ENCODE measurements at regions not wholly inside any gene's neighbourhood (a gene's known extent, or its start where the extent isn't known, plus 50 kb on each side); places are given as distances from the start of the nearest gene placed in this dataset.

DNA sequence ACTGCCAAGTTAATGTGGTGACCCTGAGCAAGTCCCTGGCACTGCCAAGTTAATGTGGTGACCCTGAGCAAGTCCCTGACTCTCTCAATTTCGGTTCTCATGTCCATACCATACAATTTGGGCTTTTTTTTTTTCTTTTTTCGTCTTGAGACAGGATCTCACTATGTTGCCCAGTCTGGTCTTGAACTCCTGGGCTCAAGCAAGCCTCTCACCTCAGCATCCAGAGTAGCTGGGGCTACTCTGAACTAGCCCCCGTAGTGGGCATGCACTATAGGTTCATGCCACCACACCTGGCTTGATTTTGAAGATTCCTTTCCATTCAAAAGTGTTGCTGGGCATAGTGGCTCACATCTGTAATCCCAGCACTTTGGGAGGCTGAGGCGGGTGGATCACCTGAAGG lies 100.0 kb upstream of the FOXP4 start:
- peaks cover 4 to 22% of the 10 kb centered on the region in 2 donors for H3K27me3 Mint-ChIP-seq
- H3K9me3 Mint-ChIP-seq = no peaks in the 10 kb centered on the region
- Histone ChIP-seq H3K9me3 (no peaks in the 10 kb centered on the region), H3K36me3 (ENCODE audit: control insufficient read depth in 2 of 2, extremely low read depth in 1 of 2, insufficient read depth in 1 of 2, low read length in 1 of 2) (no peaks in the 10 kb centered on the region), H3K4me1 (ENCODE audit: control insufficient read depth in 1 of 2, extremely low read depth in 1 of 2, insufficient read depth in 2 of 2, low read length in 2 of 2) (peaks cover 14 to 32% of the 10 kb centered on the region in 2 experiments), H3K27me3 (replicated peaks in 1 of 2; ENCODE audit: control insufficient read depth in 2 of 2, extremely low read depth in 1 of 2, insufficient read depth in 2 of 2, low read length in 1 of 2) (peaks cover 0 to 44% of the 10 kb centered on the region in 2 experiments), H3K27ac (ENCODE audit: low read length) (no peak overlapping the region), H3K4me3 (ENCODE audit: control insufficient read depth in 1 of 2, extremely low read depth in 1 of 2, low read length in 1 of 2) (no peak overlapping the region)
- WGBS (ENCODE audit: insufficient coverage) = 54% methylated on average over 2 of the region's 4 CpGs
- H3K36me3 Mint-ChIP-seq = no peaks in the 10 kb centered on the region
- no peak for ATAC-seq (replicated peaks in 1 of 4)
- DNase-seq = no peak
- no peak overlapping the region for H3K27ac Mint-ChIP-seq
- peaks cover 20 to 27% (median 25%) of the 10 kb centered on the region in 3 donors for H3K4me1 Mint-ChIP-seq
- POLR2A ChIA-PET = no interaction called here
- CTCF ChIA-PET = no interaction called here
- no peak overlapping the region for H3K4me3 Mint-ChIP-seq

DNA sequence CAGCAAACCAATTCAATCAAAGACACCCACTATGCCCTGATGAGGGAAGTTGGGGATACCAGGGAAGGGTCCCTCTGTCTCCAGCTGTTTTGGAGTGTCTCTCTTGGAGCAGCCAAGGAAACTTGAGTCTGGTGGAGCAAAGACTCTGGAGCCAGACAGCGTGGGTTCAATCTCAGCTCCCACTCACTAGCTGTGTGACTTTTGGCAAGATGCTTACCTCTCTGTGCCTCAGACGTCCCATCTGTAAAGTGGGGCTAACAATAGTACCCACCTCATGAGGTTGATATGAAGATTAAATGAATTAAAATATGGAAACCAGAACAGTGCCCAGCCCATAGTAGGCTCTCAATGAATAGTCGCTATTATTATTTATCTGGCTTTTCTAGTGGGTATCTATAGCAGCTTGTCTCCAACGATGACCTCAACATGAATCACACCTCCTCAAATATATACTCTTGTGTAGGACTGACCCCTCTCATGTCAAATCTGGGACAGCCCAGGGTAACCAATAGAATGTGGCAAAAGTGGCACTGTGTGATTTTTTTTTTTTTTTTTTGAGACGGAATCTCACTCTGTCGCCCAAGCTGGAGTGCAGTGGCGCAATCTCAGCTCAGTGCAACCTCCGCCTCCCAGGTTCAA lies 99.2 kb upstream of the FOXP4 start:
- WGBS (ENCODE audit: insufficient coverage) = 100% methylated on average over 1 of the region's 8 CpGs
- Mint-ChIP-seq H3K27ac (no peak overlapping the region), H3K4me3 (no peak overlapping the region), H3K4me1 (peaks cover 11 to 18% (median 16%) of the 10 kb centered on the region in 3 donors), H3K27me3 (peaks cover 4 to 23% of the 10 kb centered on the region in 2 donors), H3K36me3 (no peaks in the 10 kb centered on the region), H3K9me3 (no peaks in the 10 kb centered on the region)
- no peak for ATAC-seq (replicated peaks in 1 of 4)
- CTCF ChIA-PET = no interaction called here
- Histone ChIP-seq H3K4me1 (ENCODE audit: control insufficient read depth in 1 of 2, extremely low read depth in 1 of 2, insufficient read depth in 2 of 2, low read length in 2 of 2) (peaks cover 6 to 23% of the 10 kb centered on the region in 2 experiments), H3K4me3 (ENCODE audit: control insufficient read depth in 1 of 2, extremely low read depth in 1 of 2, low read length in 1 of 2) (no peak overlapping the region), H3K9me3 (no peaks in the 10 kb centered on the region), H3K36me3 (ENCODE audit: control insufficient read depth in 2 of 2, extremely low read depth in 1 of 2, insufficient read depth in 1 of 2, low read length in 1 of 2) (no peaks in the 10 kb centered on the region), H3K27me3 (replicated peaks in 1 of 2; ENCODE audit: control insufficient read depth in 2 of 2, extremely low read depth in 1 of 2, insufficient read depth in 2 of 2, low read length in 1 of 2) (peaks cover 0 to 39% of the 10 kb centered on the region in 2 experiments), H3K27ac (ENCODE audit: low read length) (no peak overlapping the region)
- POLR2A ChIA-PET = no interaction called here
- DNase-seq = no peak

DNA sequence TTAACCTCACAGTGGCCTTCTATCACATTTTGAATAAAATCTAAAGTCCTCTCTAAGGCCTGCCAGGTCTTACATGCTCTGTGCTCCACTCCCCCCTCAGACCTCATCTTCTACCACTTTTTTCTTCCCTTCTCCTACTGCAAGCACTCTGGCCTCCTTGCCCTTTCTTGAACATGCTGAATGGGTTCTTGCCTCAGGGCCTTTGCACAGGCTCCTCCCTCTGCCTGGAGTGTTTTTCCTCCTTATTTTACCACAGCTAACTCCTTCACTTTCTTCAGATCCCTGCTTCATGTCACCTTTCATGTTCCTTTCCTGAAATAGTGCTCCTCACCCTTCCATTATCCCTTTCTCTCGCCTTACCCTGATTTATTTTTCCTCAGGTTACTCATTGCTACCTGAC lies 97.9 kb upstream of the FOXP4 start:
- no peak overlapping the region for H3K27ac ChIP-seq (ENCODE audit: low read length)
- H3K4me1 ChIP-seq (ENCODE audit: control insufficient read depth in 1 of 2, extremely low read depth in 1 of 2, insufficient read depth in 2 of 2, low read length in 2 of 2) = peaks cover 0 to 11% of the 10 kb centered on the region in 2 experiments
- H3K9me3 Mint-ChIP-seq = no peaks in the 10 kb centered on the region
- no peak overlapping the region for H3K27ac Mint-ChIP-seq
- H3K4me3 Mint-ChIP-seq = no peak overlapping the region
- H3K4me3 ChIP-seq (ENCODE audit: control insufficient read depth in 1 of 2, extremely low read depth in 1 of 2, low read length in 1 of 2) = no peak overlapping the region
- peaks cover 6 to 12% (median 9%) of the 10 kb centered on the region in 3 donors for H3K4me1 Mint-ChIP-seq
- no CpG with 5 or more reads among the region's 1 CpG for whole genome bisulfite sequencing (ENCODE audit: insufficient coverage)
- no peaks in the 10 kb centered on the region for H3K36me3 Mint-ChIP-seq
- ChIA-PET POLR2A (interaction anchor here in 1 of 2 donors (0.6 kb wide), 1 partner anchor 234 kb away, joined by 4 read pairs; no protein-coding TSS in a partner anchor), CTCF (interaction anchor here in 1 of 2 donors (0.7 kb wide), 1 partner anchor 155 kb away, joined by 3 read pairs; no protein-coding TSS in a partner anchor)
- peaks cover 0 to 32% of the 10 kb centered on the region in 2 experiments for H3K27me3 ChIP-seq (replicated peaks in 1 of 2; ENCODE audit: control insufficient read depth in 2 of 2, extremely low read depth in 1 of 2, insufficient read depth in 2 of 2, low read length in 1 of 2)
- DNase-seq (no peak), ATAC-seq (replicated peaks in 1 of 4) (no peak)
- H3K9me3 ChIP-seq = no peaks in the 10 kb centered on the region
- H3K27me3 Mint-ChIP-seq = peaks cover 4 to 21% of the 10 kb centered on the region in 2 donors
- H3K36me3 ChIP-seq (ENCODE audit: control insufficient read depth in 2 of 2, extremely low read depth in 1 of 2, insufficient read depth in 1 of 2, low read length in 1 of 2) = no peaks in the 10 kb centered on the region

DNA sequence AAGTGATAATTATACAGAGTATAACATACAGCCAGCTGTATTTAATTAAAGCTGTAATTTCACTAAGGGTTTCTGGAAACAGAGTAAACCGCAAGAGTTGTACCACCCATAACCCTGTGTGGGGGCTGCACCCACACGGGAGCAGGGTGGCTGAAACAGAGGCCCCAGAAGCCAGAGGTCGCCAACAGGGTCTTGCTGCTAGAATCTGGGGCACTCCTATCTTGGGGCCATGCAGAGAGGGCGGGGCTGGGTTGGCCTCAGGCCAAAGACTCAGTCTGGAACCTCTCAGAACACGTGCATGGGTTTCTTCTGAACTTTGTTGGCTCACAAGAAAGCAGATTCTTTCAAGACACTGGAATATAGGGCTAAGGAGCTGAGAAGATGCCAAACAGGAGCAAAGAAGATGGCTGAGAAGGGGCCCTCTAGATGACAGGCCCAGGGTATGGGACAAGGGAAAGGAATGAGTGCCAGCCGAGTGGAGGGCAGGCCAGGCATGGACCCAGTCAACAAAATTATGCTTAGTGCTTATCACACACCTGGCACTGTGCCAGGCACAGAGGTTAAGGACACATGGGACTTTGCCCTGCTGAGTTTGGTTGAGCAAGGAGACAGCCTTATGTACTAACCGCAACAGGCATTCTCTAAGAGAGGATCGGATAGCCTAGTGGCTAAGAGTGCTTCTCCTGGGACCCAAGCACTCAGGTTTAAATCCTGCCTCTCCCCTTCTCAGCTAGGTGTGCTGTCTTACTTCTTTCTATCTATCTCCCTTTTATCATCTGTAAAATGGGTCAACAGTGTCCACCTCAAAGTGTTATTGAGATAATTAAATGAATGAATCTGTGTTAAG lies 96.6 kb upstream of the FOXP4 start:
- ATAC-seq (replicated peaks in 1 of 4) = no peak
- Mint-ChIP-seq H3K27ac (no peak overlapping the region), H3K4me3 (no peak overlapping the region), H3K36me3 (no peaks in the 10 kb centered on the region), H3K27me3 (peaks cover 0 to 11% of the 10 kb centered on the region in 2 donors), H3K4me1 (peaks cover 0 to 7% (median 2%) of the 10 kb centered on the region in 3 donors), H3K9me3 (no peaks in the 10 kb centered on the region)
- Histone ChIP-seq H3K27ac (ENCODE audit: low read length) (no peak overlapping the region), H3K36me3 (ENCODE audit: control insufficient read depth in 2 of 2, extremely low read depth in 1 of 2, insufficient read depth in 1 of 2, low read length in 1 of 2) (no peaks in the 10 kb centered on the region), H3K4me3 (ENCODE audit: control insufficient read depth in 1 of 2, extremely low read depth in 1 of 2, low read length in 1 of 2) (no peak overlapping the region), H3K4me1 (ENCODE audit: control insufficient read depth in 1 of 2, extremely low read depth in 1 of 2, insufficient read depth in 2 of 2, low read length in 2 of 2) (peaks cover 0 to 4% of the 10 kb centered on the region in 2 experiments), H3K27me3 (replicated peaks in 1 of 2; ENCODE audit: control insufficient read depth in 2 of 2, extremely low read depth in 1 of 2, insufficient read depth in 2 of 2, low read length in 1 of 2) (peaks cover 0 to 38% of the 10 kb centered on the region in 2 experiments), H3K9me3 (no peaks in the 10 kb centered on the region)
- ChIA-PET POLR2A (interaction anchor here in 1 of 2 donors (0.6 kb wide), 1 partner anchor 133 kb away, joined by 3 read pairs; no protein-coding TSS in a partner anchor), CTCF (no interaction called here)
- 69% methylated on average over 8 of the region's 8 CpGs for WGBS (ENCODE audit: insufficient coverage)
- DNase-seq = no peak

DNA sequence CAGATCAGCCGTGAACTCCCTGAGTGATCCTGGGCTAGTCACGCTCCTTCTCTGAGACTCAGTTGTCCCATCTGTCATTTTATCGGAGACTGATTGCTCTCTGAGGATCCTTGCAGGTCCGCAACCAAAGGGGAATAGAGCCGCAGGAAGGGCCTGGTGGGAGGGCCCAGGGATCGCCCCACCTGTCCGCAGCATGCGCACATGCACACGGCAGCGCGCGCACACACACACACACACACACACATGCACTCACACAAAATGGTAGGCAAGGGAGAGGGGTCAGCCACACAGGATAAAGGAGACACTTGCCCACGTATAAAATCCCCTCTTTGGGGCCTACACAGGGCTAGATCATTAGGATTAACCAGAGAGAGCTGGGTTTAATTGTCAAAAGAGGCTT lies 95.6 kb upstream of the FOXP4 start:
- H3K27me3 ChIP-seq (replicated peaks in 1 of 2; ENCODE audit: control insufficient read depth in 2 of 2, extremely low read depth in 1 of 2, insufficient read depth in 2 of 2, low read length in 1 of 2) = peaks cover 0 to 38% of the 10 kb centered on the region in 2 experiments
- CTCF ChIA-PET = no interaction called here
- H3K36me3 Mint-ChIP-seq = no peaks in the 10 kb centered on the region
- POLR2A ChIA-PET = no interaction called here
- 97% methylated on average over 4 of the region's 13 CpGs for WGBS (ENCODE audit: insufficient coverage)
- H3K27me3 Mint-ChIP-seq = peaks cover 0 to 5% of the 10 kb centered on the region in 2 donors
- DNase-seq = no peak
- H3K4me3 Mint-ChIP-seq = no peak overlapping the region
- H3K4me3 ChIP-seq (ENCODE audit: control insufficient read depth in 1 of 2, extremely low read depth in 1 of 2, low read length in 1 of 2) = no peak overlapping the region
- H3K9me3 ChIP-seq = no peaks in the 10 kb centered on the region
- no peak for ATAC-seq (replicated peaks in 1 of 4)
- peaks cover 0 to 7% (median 2%) of the 10 kb centered on the region in 3 donors for H3K4me1 Mint-ChIP-seq
- no peak overlapping the region for H3K27ac Mint-ChIP-seq
- H3K4me1 ChIP-seq (ENCODE audit: control insufficient read depth in 1 of 2, extremely low read depth in 1 of 2, insufficient read depth in 2 of 2, low read length in 2 of 2) = peaks cover 0 to 4% of the 10 kb centered on the region in 2 experiments
- H3K9me3 Mint-ChIP-seq = no peaks in the 10 kb centered on the region
- no peak overlapping the region for H3K27ac ChIP-seq (ENCODE audit: low read length)
- no peaks in the 10 kb centered on the region for H3K36me3 ChIP-seq (ENCODE audit: control insufficient read depth in 2 of 2, extremely low read depth in 1 of 2, insufficient read depth in 1 of 2, low read length in 1 of 2)

GRCh38 chr6:41451039-41451438 lies 95.1 kb upstream of the FOXP4 start:
- CTCF ChIA-PET = no interaction called here
- DNase-seq = no peak
- peaks cover 0 to 5% of the 10 kb centered on the region in 2 donors for H3K27me3 Mint-ChIP-seq

More at GRCh38 chr6:41451039-41451438, 95.1 kb upstream of the FOXP4 start:
- POLR2A ChIA-PET = no interaction called here
- no peak overlapping the region for H3K27ac ChIP-seq (ENCODE audit: low read length)
- H3K9me3 ChIP-seq = no peaks in the 10 kb centered on the region
- ATAC-seq (replicated peaks in 1 of 4) = no peak
- no peak overlapping the region for H3K4me3 Mint-ChIP-seq
- no peak overlapping the region for H3K27ac Mint-ChIP-seq
- no peak overlapping the region for H3K4me3 ChIP-seq (ENCODE audit: control insufficient read depth in 1 of 2, extremely low read depth in 1 of 2, low read length in 1 of 2)
- H3K36me3 Mint-ChIP-seq = no peaks in the 10 kb centered on the region
- H3K27me3 ChIP-seq (replicated peaks in 1 of 2; ENCODE audit: control insufficient read depth in 2 of 2, extremely low read depth in 1 of 2, insufficient read depth in 2 of 2, low read length in 1 of 2) = peaks cover 0 to 34% of the 10 kb centered on the region in 2 experiments
- 72% methylated on average over 7 of the region's 9 CpGs for WGBS (ENCODE audit: insufficient coverage)
- H3K9me3 Mint-ChIP-seq = no peaks in the 10 kb centered on the region
- H3K4me1 Mint-ChIP-seq = peaks cover 0 to 7% (median 2%) of the 10 kb centered on the region in 3 donors
- H3K4me1 ChIP-seq (ENCODE audit: control insufficient read depth in 1 of 2, extremely low read depth in 1 of 2, insufficient read depth in 2 of 2, low read length in 2 of 2) = peaks cover 0 to 4% of the 10 kb centered on the region in 2 experiments
- no peaks in the 10 kb centered on the region for H3K36me3 ChIP-seq (ENCODE audit: control insufficient read depth in 2 of 2, extremely low read depth in 1 of 2, insufficient read depth in 1 of 2, low read length in 1 of 2)
